Psoas muscle (tissue), 7 donors: ENCODE measurements at regions not wholly inside any gene's neighbourhood (a gene's known extent, or its start where the extent isn't known, plus 50 kb on each side); places are given as distances from the start of the nearest gene placed in this dataset.

ENCODE experiments used
- ATAC-seq, 4 donors: fragments of 200-7000 bp; cut with Tn5 transposase; one replicate each; pipeline ENCODE4 v1.9.1; 2020; ENCODE audit warnings: moderate library complexity in 3 of 4, mild to moderate bottlenecking in 2 of 4
- DNase-seq, 2 donors: peaks; one replicate each; pipeline ENCODE4 v3.0.0-alpha.2; 2020
- H3K27ac ChIP-seq: fragments of 200-600 bp; one replicate; pipeline ENCODE4 v1.8.0; 2022
- H3K27me3 ChIP-seq, 3 donors: fragments of 200-600 bp in 1 of 3; one replicate each; pipeline versions ENCODE4 v1.6.1 to v1.8.0; 2013 to 2022; ENCODE audit warnings: low read length in 2 of 3, mild to moderate bottlenecking in 2 of 3, moderate library complexity in 1 of 3; ENCODE audit not compliant: insufficient read depth in 3 of 3
- H3K36me3 ChIP-seq, 2 donors: fragments of 200-600 bp in 1 of 2; one replicate each; pipeline versions ENCODE4 v1.6.1 to v1.8.0; 2013 to 2022; ENCODE audit warnings: low read depth in 1 of 2, mild to moderate bottlenecking in 1 of 2, moderate library complexity in 1 of 2; ENCODE audit not compliant: insufficient read depth in 1 of 2
- H3K4me1 ChIP-seq: fragments of 200-600 bp; one replicate; pipeline ENCODE4 v1.8.0; 2022
- H3K4me3 ChIP-seq: fragments of 200-600 bp; one replicate; pipeline ENCODE4 v1.8.0; 2022; ENCODE audit warnings: mild to moderate bottlenecking
- H3K9me3 ChIP-seq: fragments of 200-600 bp; one replicate; pipeline ENCODE4 v1.8.0; 2022
- CTCF ChIP-seq: fragments of 200-600 bp; IDR thresholded peaks from one replicate; pipeline ENCODE4 v1.8.0; 2022; ENCODE audit warnings: antibody characterized with exemption
- whole genome bisulfite sequencing, 3 donors: extraction: QIAGEN DNeasy Blood & Tissue Kit; methylation state at CpG; one replicate each; pipeline versions ENCODE4 v1.1.6 to v1.1.7; 2013; 5-methylcytosine and 5-hydroxymethylcytosine counted together
- intact Hi-C, 2 donors: fragments of 100-400 bp; cut with DNase I; formaldehyde crosslinking; loops; one replicate each; pipeline versions ENCODE4 v1.11.0 to v1.14.2; 2022
- donor health status: healthy with polysubstance abuse.
- donor health status: DM: no; HTN: no; CAD: no; lungs with moderate emphysema.
- donor health status: Bipolar disorder and iron deficiency.
- donor health status: healthy.
- donor health status: DM: yes; HTN: yes; CAD: no.
- donor health status: DM: no; HTN: no; CAD: no.
- donor health status: DM: yes; HTN: yes; CAD: no.

GRCh38 chr5:8081179-8081578 lies 212.2 kb downstream of the MTRR start:
- DNase-seq (no peak), ATAC-seq (no peak)
- Histone ChIP-seq H3K9me3 (no peaks in the 10 kb centered on the region), H3K27me3 (no peaks in the 10 kb centered on the region), H3K4me3 (no peak overlapping the region), H3K27ac (no peak overlapping the region), H3K36me3 (no peaks in the 10 kb centered on the region), H3K4me1 (no peaks in the 10 kb centered on the region)
- 56 to 62% (median 57%) methylated on average over 5 of the region's 5 CpGs for WGBS, 3 donors
- TF ChIP-seq CTCF: no peak
- intact Hi-C loops: no loop called here

GRCh38 chr5:8093669-8094068 lies 224.7 kb downstream of the MTRR start:
- H3K4me1 ChIP-seq: no peaks in the 10 kb centered on the region
- H3K4me3 ChIP-seq: no peak overlapping the region
- intact Hi-C loops: no loop called here
- WGBS, 3 donors: 82 to 86% (median 82%) methylated on average over 2 of the region's 2 CpGs
- no peak for TF ChIP-seq CTCF
- H3K27me3 ChIP-seq: no peaks in the 10 kb centered on the region
- no peaks in the 10 kb centered on the region for H3K9me3 ChIP-seq
- H3K27ac ChIP-seq: no peak overlapping the region
- H3K36me3 ChIP-seq: no peaks in the 10 kb centered on the region
- no peak for DNase-seq
- ATAC-seq: no peak

GRCh38 chr5:8094304-8094703 lies 225.4 kb downstream of the MTRR start:
- no peak for ATAC-seq
- WGBS, 3 donors: 77 to 82% (median 79%) methylated on average over 3 of the region's 3 CpGs

GRCh38 chr5:8097146-8097545 lies 228.2 kb downstream of the MTRR start:
- H3K27ac ChIP-seq: no peak overlapping the region
- 80 to 96% (median 89%) methylated on average over 3 of the region's 3 CpGs for WGBS, 3 donors
- H3K9me3 ChIP-seq: no peaks in the 10 kb centered on the region
- no peak overlapping the region for H3K4me3 ChIP-seq
- no peaks in the 10 kb centered on the region for H3K27me3 ChIP-seq
- no peak for DNase-seq
- TF ChIP-seq CTCF: no peak
- H3K36me3 ChIP-seq: no peaks in the 10 kb centered on the region
- no peak for ATAC-seq
- H3K4me1 ChIP-seq: no peaks in the 10 kb centered on the region
- intact Hi-C loops: no loop called here

More at GRCh38 chr5:8094304-8094703, 225.4 kb downstream of the MTRR start:
- TF ChIP-seq CTCF: no peak
- Histone ChIP-seq H3K36me3 (no peaks in the 10 kb centered on the region), H3K4me1 (no peaks in the 10 kb centered on the region), H3K9me3 (no peaks in the 10 kb centered on the region), H3K27me3 (no peaks in the 10 kb centered on the region), H3K4me3 (no peak overlapping the region), H3K27ac (no peak overlapping the region)
- DNase-seq: no peak
- intact Hi-C loops: no loop called here

GRCh38 chr5:8098081-8098480 lies 229.1 kb downstream of the MTRR start:
- ATAC-seq (no peak), DNase-seq (no peak)
- Histone ChIP-seq H3K9me3 (no peaks in the 10 kb centered on the region), H3K4me3 (no peak overlapping the region), H3K27ac (no peak overlapping the region), H3K27me3 (no peaks in the 10 kb centered on the region), H3K4me1 (no peaks in the 10 kb centered on the region), H3K36me3 (no peaks in the 10 kb centered on the region)
- intact Hi-C loops: no loop called here
- 76 to 78% (median 78%) methylated on average over 2 of the region's 2 CpGs for WGBS, 3 donors
- no peak for TF ChIP-seq CTCF
